ENCODE measurements at regions not wholly inside any gene's neighbourhood (a gene's known extent, or its start where the extent isn't known, plus 50 kb on each side); places are given as distances from the start of the nearest gene placed in this dataset.
"Not testable (repeated sequence)": the region's sequence is repeated elsewhere in the genome, so short reads cannot be mapped to it uniquely, and the experiment has no call there.

GRCh38 chr11:42786981-42787380 is 524.8 kb upstream of the API5 start:
- POLR2A ChIA-PET: no interaction called here
- Histone ChIP-seq H3K9me3 (ENCODE audit: control insufficient read depth, insufficient read depth, low read depth, low read length) (no peaks in the 10 kb centered on the region), H3K4me1 (ENCODE audit: control insufficient read depth, insufficient read depth, low read length) (no peaks in the 10 kb centered on the region), H3K36me3 (ENCODE audit: control insufficient read depth, insufficient read depth, low read length) (no peaks in the 10 kb centered on the region), H3K27me3 (ENCODE audit: control insufficient read depth, insufficient read depth, low read length) (no peaks in the 10 kb centered on the region), H3K4me3 (ENCODE audit: low read depth in 2 of 2, low read length in 2 of 2) (no peak overlapping the region), H3K27ac (ENCODE audit: low read length) (no peak overlapping the region)
- TF ChIP-seq CTCF (IDR thresholded peaks at IDR 0.05) (no peak), POLR2AphosphoS5 (IDR thresholded peaks at IDR 0.05; ENCODE audit: low read depth, low read length) (no peak), SIN3A (IDR thresholded peaks at IDR 0.05; ENCODE audit: borderline replicate concordance, insufficient read depth, low read depth, low read length) (no peak), REST (IDR thresholded peaks at IDR 0.05; ENCODE audit: insufficient read depth in 1 of 2, low read depth in 2 of 2, low read length in 1 of 2) (no peak), TCF7L2 (IDR thresholded peaks at IDR 0.05; ENCODE audit: low read depth, low read length) (no peak)
- CTCF ChIA-PET: no interaction called here
- no peak for DNase-seq (ENCODE audit: low read depth, low spot score)
- no peak for ATAC-seq
- BruUV-seq (replicated peaks): no TSS peak
- in situ Hi-C loops (cut with HindIII; ENCODE audit: low pct_unique_long_range_greater_than_20kb, low sequenced_read_pairs): no loop called here
- intact Hi-C loops (cut with micrococcal nuclease; ENCODE audit: unreplicated experiment): no loop called here

- intact Hi-C loops (cut with micrococcal nuclease; ENCODE audit: unreplicated experiment); DNase-seq (ENCODE audit: low read depth, low spot score); POLR2A ChIA-PET; H3K27me3 ChIP-seq (ENCODE audit: control insufficient read depth, insufficient read depth, low read length); in situ Hi-C loops (cut with HindIII; ENCODE audit: low pct_unique_long_range_greater_than_20kb, low sequenced_read_pairs); H3K4me3 ChIP-seq (ENCODE audit: low read depth in 2 of 2, low read length in 2 of 2); BruUV-seq (replicated peaks); H3K9me3 ChIP-seq (ENCODE audit: control insufficient read depth, insufficient read depth, low read depth, low read length); H3K36me3 ChIP-seq (ENCODE audit: control insufficient read depth, insufficient read depth, low read length); ATAC-seq; H3K27ac ChIP-seq (ENCODE audit: low read length); H3K4me1 ChIP-seq (ENCODE audit: control insufficient read depth, insufficient read depth, low read length); CTCF ChIA-PET: not testable (repeated sequence)
Observed at GRCh38 chr11:42795483-42795882, 516.3 kb upstream of the API5 start.

DNA sequence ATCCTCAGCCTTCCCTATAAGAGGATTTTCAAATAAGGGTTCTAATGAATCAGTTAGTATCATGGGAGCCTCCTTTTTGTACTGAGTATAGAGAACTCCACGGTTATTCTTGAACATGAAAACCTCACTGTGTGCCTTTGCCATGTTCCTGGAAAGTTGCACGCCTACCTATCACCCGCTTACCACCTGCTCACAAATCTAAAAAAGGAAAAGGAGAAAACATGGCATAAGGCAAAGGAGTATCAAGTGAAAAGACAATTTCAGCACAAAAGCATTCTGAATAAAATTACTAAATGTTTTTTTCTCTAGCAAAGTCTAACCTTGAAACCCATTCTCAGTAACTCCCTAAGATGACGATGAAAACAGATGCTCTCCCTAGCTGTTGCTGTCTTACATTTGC is 511.8 kb upstream of the API5 start:
- Histone ChIP-seq H3K4me3 (ENCODE audit: low read depth in 2 of 2, low read length in 2 of 2) (no peak overlapping the region), H3K36me3 (ENCODE audit: control insufficient read depth, insufficient read depth, low read length) (no peaks in the 10 kb centered on the region), H3K27me3 (ENCODE audit: control insufficient read depth, insufficient read depth, low read length) (no peaks in the 10 kb centered on the region), H3K4me1 (ENCODE audit: control insufficient read depth, insufficient read depth, low read length) (no peaks in the 10 kb centered on the region), H3K9me3 (ENCODE audit: control insufficient read depth, insufficient read depth, low read depth, low read length) (no peaks in the 10 kb centered on the region), H3K27ac (ENCODE audit: low read length) (no peak overlapping the region)
- ChIA-PET CTCF (interaction anchor here (0.6 kb wide), 1 partner anchor 482 kb away, joined by 3 read pairs; no protein-coding TSS in a partner anchor), POLR2A (no interaction called here)
- ATAC-seq: no peak
- in situ Hi-C loops (cut with HindIII; ENCODE audit: low pct_unique_long_range_greater_than_20kb, low sequenced_read_pairs) (no loop called here), intact Hi-C loops (cut with micrococcal nuclease; ENCODE audit: unreplicated experiment) (no loop called here)
- BruUV-seq (replicated peaks): no TSS peak
- no peak for DNase-seq (ENCODE audit: low read depth, low spot score)
- no peak for TF ChIP-seq POLR2AphosphoS5 (IDR thresholded peaks at IDR 0.05; ENCODE audit: low read depth, low read length)
- no peak for TF ChIP-seq TCF7L2 (IDR thresholded peaks at IDR 0.05; ENCODE audit: low read depth, low read length)
- no peak for TF ChIP-seq SIN3A (IDR thresholded peaks at IDR 0.05; ENCODE audit: borderline replicate concordance, insufficient read depth, low read depth, low read length)
- TF ChIP-seq CTCF (IDR thresholded peaks at IDR 0.05): no peak
- no peak for TF ChIP-seq REST (IDR thresholded peaks at IDR 0.05; ENCODE audit: insufficient read depth in 1 of 2, low read depth in 2 of 2, low read length in 1 of 2)

Measured in Panc1 (cell line).